OCI-LY1 (cell line): ENCODE measurements at regions not wholly inside any gene's neighbourhood (a gene's known extent, or its start where the extent isn't known, plus 50 kb on each side); places are given as distances from the start of the nearest gene placed in this dataset.

Source experiments
- EZH2 ChIP-seq: fragments of 200-600 bp; sonication (generic), shearing (Covaris generic); IDR thresholded peaks from 2 replicates; pipeline ENCODE4 v1.8.0; 2017; ENCODE audit warnings: borderline replicate concordance, mixed run types, mild to moderate bottlenecking, antibody characterized with exemption, low read length, moderate library complexity, mixed read lengths
- TF ChIP-seq, protein P1 (sequence below): fragments of 200-600 bp; sonication (generic), shearing (Covaris generic); IDR thresholded peaks from 2 replicates; pipeline ENCODE4 v1.5.1; 2017; ENCODE audit warnings: mild to moderate bottlenecking, antibody characterized with exemption, low read length, moderate library complexity, mixed read lengths

DNA sequence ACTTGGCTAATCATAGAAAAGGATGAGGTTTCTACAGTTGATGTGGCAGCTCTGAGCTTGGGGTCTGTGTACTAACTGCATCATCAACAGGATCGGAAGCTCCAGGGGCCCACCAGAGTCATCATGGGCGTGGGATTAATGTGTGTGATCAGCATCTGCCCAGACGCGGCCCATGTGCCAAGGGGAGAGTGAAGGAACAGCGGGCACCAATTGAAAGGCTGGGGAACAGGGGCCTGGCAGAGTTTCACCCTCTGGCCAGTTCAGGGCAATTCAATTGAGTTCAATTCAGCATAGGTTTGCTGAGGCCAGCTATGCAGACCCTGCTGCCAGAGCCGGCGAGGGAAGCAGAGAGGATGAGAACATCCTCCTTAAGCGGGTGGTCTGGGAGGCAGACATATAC is 260.0 kb upstream of the AJAP1 start:
- TF ChIP-seq, protein P1, sequence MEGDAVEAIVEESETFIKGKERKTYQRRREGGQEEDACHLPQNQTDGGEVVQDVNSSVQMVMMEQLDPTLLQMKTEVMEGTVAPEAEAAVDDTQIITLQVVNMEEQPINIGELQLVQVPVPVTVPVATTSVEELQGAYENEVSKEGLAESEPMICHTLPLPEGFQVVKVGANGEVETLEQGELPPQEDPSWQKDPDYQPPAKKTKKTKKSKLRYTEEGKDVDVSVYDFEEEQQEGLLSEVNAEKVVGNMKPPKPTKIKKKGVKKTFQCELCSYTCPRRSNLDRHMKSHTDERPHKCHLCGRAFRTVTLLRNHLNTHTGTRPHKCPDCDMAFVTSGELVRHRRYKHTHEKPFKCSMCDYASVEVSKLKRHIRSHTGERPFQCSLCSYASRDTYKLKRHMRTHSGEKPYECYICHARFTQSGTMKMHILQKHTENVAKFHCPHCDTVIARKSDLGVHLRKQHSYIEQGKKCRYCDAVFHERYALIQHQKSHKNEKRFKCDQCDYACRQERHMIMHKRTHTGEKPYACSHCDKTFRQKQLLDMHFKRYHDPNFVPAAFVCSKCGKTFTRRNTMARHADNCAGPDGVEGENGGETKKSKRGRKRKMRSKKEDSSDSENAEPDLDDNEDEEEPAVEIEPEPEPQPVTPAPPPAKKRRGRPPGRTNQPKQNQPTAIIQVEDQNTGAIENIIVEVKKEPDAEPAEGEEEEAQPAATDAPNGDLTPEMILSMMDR: no peak
- TF ChIP-seq EZH2: no peak
